HG02981 (cell line): ENCODE measurements at regions not wholly inside any gene's neighbourhood (a gene's known extent, or its start where the extent isn't known, plus 50 kb on each side); places are given as distances from the start of the nearest gene placed in this dataset.

Experiments used
- ATAC-seq: cut with Tn5 transposase; IDR thresholded peaks from one replicate; pipeline ENCODE4 v1.9.1; 2021; ENCODE audit warnings: mild to moderate bottlenecking, moderate library complexity; ENCODE audit not compliant: unreplicated experiment

- ATAC-seq = no peak
Observed at GRCh38 chr4:133493776-133494175, 344.7 kb downstream of the PCDH10 start.

GRCh38 chr4:133493241-133493640 is 344.1 kb downstream of the PCDH10 start:
- no peak for ATAC-seq

- no peak for ATAC-seq
Observed at GRCh38 chr4:133484287-133484686, 335.2 kb downstream of the PCDH10 start.

- ATAC-seq = no peak
Observed at GRCh38 chr4:133483600-133484246, 334.6 kb downstream of the PCDH10 start.

- no peak for ATAC-seq
Observed at GRCh38 chr4:133476063-133476462, 327.0 kb downstream of the PCDH10 start.

- ATAC-seq = no peak
Observed at GRCh38 chr4:133474501-133474900, 325.4 kb downstream of the PCDH10 start.

GRCh38 chr4:133472244-133472643 is 323.1 kb downstream of the PCDH10 start:
- no peak for ATAC-seq

- ATAC-seq = no peak
Observed at GRCh38 chr4:133467290-133467947, 318.3 kb downstream of the PCDH10 start.

- no peak for ATAC-seq
Observed at GRCh38 chr4:133465022-133465421, 315.9 kb downstream of the PCDH10 start.

- ATAC-seq = no peak
Observed at GRCh38 chr4:133464311-133464710, 315.2 kb downstream of the PCDH10 start.

- no peak for ATAC-seq
Observed at GRCh38 chr4:133452678-133453077, 303.6 kb downstream of the PCDH10 start.

- no peak for ATAC-seq
Observed at GRCh38 chr4:133450813-133451212, 301.7 kb downstream of the PCDH10 start.

- ATAC-seq = no peak
Observed at GRCh38 chr4:133440404-133440803, 291.3 kb downstream of the PCDH10 start.

GRCh38 chr4:133439830-133440229 is 290.7 kb downstream of the PCDH10 start:
- ATAC-seq = no peak

GRCh38 chr4:133424605-133425004 is 275.5 kb downstream of the PCDH10 start:
- ATAC-seq = no peak

GRCh38 chr4:133403913-133404312 is 254.8 kb downstream of the PCDH10 start:
- no peak for ATAC-seq

- no peak for ATAC-seq
Observed at GRCh38 chr4:133402616-133403015, 253.5 kb downstream of the PCDH10 start.

GRCh38 chr4:133394971-133395627 is 246.0 kb downstream of the PCDH10 start:
- ATAC-seq = no peak

- no peak for ATAC-seq
Observed at GRCh38 chr4:133390198-133390855, 241.2 kb downstream of the PCDH10 start.

- no peak for ATAC-seq
Observed at GRCh38 chr4:133389029-133389428, 239.9 kb downstream of the PCDH10 start.

- no peak for ATAC-seq
Observed at GRCh38 chr4:133385161-133385954, 236.3 kb downstream of the PCDH10 start.
